ENCODE measurements at regions not wholly inside any gene's neighbourhood (a gene's known extent, or its start where the extent isn't known, plus 50 kb on each side); places are given as distances from the start of the nearest gene placed in this dataset.
A peak's percentile ranks its signal among the peaks of the same experiment; 100 is the strongest.

DNA sequence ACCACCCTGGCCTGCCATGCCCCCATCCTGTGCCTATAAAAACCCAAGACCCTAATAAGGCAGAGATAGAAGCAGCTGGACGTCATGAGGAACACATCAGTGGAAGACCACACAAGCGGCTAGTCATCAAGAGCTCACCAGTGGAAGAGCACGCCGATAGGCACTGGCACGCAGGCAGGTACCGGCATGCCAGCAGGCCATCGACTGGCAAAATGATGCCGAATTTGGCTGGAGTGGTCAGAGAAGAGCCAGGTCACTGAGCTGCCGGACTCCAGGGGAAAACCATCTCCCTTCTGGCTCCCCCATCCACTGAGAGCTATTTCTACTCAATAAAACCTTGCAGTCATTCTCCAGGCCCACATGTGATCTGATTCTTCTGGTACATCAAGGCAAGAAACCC is 227.6 kb upstream of the EXOC2 start:
- Histone ChIP-seq H3K9me3 (ENCODE audit: control insufficient read depth, insufficient read depth, low read length) (peaks cover 1% of the 10 kb centered on the region), H3K27me3 (ENCODE audit: control insufficient read depth, insufficient read depth, low read length) (no peaks in the 10 kb centered on the region), H3K4me1 (ENCODE audit: control insufficient read depth, insufficient read depth, low read length) (no peaks in the 10 kb centered on the region), H3K4me3 (ENCODE audit: low read length) (no peak overlapping the region), H3K36me3 (ENCODE audit: control insufficient read depth, insufficient read depth, low read length) (peaks cover 3% of the 10 kb centered on the region; the same call in 1 of the 2 replicates), H3K27ac (ENCODE audit: low read length) (no peak overlapping the region)
- DNase-seq (ENCODE audit: low read depth, low spot score), result no peak
- no CpG with 5 or more reads among the region's 9 CpGs for WGBS (ENCODE audit: insufficient coverage, insufficient read length)

DNA sequence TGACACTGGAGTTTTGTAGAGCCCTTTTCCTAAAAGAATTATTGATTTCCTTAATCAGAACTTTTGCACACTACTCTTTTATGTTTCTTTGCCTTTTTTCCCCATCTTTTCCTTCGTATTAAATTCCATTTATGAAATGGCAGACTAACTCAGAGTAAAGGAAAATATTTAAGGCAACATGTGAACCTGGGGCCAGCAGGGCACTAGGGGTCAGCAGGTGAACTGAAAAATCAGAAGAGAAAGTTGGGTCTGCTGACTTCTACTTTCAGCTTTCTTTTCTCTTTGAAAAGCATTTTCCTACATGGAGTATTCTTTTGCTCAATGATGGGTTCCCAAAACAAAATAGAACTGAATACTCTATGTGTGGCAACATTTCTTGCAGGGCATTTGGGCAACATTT is 226.6 kb upstream of the EXOC2 start:
- no peak for DNase-seq (ENCODE audit: low read depth, low spot score)
- Histone ChIP-seq H3K9me3 (ENCODE audit: control insufficient read depth, insufficient read depth, low read length) (peaks cover 1% of the 10 kb centered on the region), H3K27me3 (ENCODE audit: control insufficient read depth, insufficient read depth, low read length) (no peaks in the 10 kb centered on the region), H3K27ac (ENCODE audit: low read length) (no peak overlapping the region), H3K36me3 (ENCODE audit: control insufficient read depth, insufficient read depth, low read length) (peaks cover 3% of the 10 kb centered on the region; the same call in 1 of the 2 replicates), H3K4me3 (ENCODE audit: low read length) (no peak overlapping the region), H3K4me1 (ENCODE audit: control insufficient read depth, insufficient read depth, low read length) (no peaks in the 10 kb centered on the region)
- whole genome bisulfite sequencing (ENCODE audit: insufficient coverage, insufficient read length), result no CpG with 5 or more reads among the region's 1 CpG

GRCh38 chr6:917939-918338 is 225.0 kb upstream of the EXOC2 start:
- H3K4me1 ChIP-seq (ENCODE audit: control insufficient read depth, insufficient read depth, low read length), result no peaks in the 10 kb centered on the region
- DNase-seq (ENCODE audit: low read depth, low spot score), result no peak
- H3K27me3 ChIP-seq (ENCODE audit: control insufficient read depth, insufficient read depth, low read length), result no peaks in the 10 kb centered on the region
- no peak overlapping the region for H3K4me3 ChIP-seq (ENCODE audit: low read length)
- H3K9me3 ChIP-seq (ENCODE audit: control insufficient read depth, insufficient read depth, low read length), result peaks cover 1% of the 10 kb centered on the region
- no peak overlapping the region for H3K27ac ChIP-seq (ENCODE audit: low read length)
- WGBS (ENCODE audit: insufficient coverage, insufficient read length), result no CpG with 5 or more reads among the region's 3 CpGs
- no peaks in the 10 kb centered on the region for H3K36me3 ChIP-seq (ENCODE audit: control insufficient read depth, insufficient read depth, low read length)

DNA sequence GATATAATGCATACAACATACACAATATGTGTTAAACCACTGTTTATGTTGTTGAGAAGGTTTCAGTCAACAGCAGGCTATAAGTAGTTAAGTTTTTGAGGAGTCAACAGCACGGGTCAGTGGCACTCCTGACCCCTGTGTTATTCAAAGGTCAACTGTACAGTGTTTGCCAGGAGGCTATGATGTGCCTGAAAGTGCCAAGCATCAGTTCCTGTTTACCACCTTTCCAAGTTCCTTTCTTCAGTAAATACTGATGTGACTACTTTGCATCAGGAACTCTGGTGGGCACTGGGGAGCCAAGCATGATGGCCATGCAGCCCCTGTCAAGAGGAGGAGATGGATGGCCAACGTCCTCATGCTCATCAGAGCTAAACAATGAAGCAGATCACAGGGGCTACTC is 224.4 kb upstream of the EXOC2 start:
- no CpG with 5 or more reads among the region's 2 CpGs for WGBS (ENCODE audit: insufficient coverage, insufficient read length)

DNA sequence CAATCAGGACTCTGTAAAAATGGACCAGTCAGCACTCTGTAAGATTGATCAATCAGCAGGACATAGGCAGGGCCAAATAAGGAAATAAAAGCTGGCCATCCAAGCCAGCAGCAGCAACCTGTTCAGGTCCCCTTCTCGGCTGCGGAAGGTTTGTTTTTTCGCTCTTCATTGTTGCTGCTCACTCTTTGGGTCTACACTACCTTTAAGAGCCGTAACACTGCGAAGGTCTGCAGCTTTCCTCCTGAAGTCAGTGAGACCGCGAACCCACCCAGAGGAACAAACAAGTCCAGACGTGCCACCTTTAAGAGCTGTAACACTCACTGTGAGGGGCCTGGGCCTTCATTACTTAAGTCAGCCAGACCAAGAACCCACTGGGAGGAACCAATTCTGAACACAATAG is 223.2 kb upstream of the EXOC2 start:
- Histone ChIP-seq H3K27ac (ENCODE audit: low read length) (no peak overlapping the region), H3K9me3 (ENCODE audit: control insufficient read depth, insufficient read depth, low read length) (peaks cover 1% of the 10 kb centered on the region), H3K27me3 (ENCODE audit: control insufficient read depth, insufficient read depth, low read length) (no peaks in the 10 kb centered on the region), H3K4me3 (ENCODE audit: low read length) (no peak overlapping the region), H3K36me3 (ENCODE audit: control insufficient read depth, insufficient read depth, low read length) (no peaks in the 10 kb centered on the region), H3K4me1 (ENCODE audit: control insufficient read depth, insufficient read depth, low read length) (no peaks in the 10 kb centered on the region)
- DNase-seq (ENCODE audit: low read depth, low spot score), result no peak
- no CpG with 5 or more reads among the region's 8 CpGs for WGBS (ENCODE audit: insufficient coverage, insufficient read length)

More for the DNA sequence above, 224.4 kb upstream of the EXOC2 start:
- H3K9me3 ChIP-seq (ENCODE audit: control insufficient read depth, insufficient read depth, low read length), result peaks cover 1% of the 10 kb centered on the region
- no peak for DNase-seq (ENCODE audit: low read depth, low spot score)
- no peak overlapping the region for H3K27ac ChIP-seq (ENCODE audit: low read length)
- H3K36me3 ChIP-seq (ENCODE audit: control insufficient read depth, insufficient read depth, low read length), result no peaks in the 10 kb centered on the region
- no peak overlapping the region for H3K4me3 ChIP-seq (ENCODE audit: low read length)
- no peaks in the 10 kb centered on the region for H3K4me1 ChIP-seq (ENCODE audit: control insufficient read depth, insufficient read depth, low read length)
- H3K27me3 ChIP-seq (ENCODE audit: control insufficient read depth, insufficient read depth, low read length), result no peaks in the 10 kb centered on the region

DNA sequence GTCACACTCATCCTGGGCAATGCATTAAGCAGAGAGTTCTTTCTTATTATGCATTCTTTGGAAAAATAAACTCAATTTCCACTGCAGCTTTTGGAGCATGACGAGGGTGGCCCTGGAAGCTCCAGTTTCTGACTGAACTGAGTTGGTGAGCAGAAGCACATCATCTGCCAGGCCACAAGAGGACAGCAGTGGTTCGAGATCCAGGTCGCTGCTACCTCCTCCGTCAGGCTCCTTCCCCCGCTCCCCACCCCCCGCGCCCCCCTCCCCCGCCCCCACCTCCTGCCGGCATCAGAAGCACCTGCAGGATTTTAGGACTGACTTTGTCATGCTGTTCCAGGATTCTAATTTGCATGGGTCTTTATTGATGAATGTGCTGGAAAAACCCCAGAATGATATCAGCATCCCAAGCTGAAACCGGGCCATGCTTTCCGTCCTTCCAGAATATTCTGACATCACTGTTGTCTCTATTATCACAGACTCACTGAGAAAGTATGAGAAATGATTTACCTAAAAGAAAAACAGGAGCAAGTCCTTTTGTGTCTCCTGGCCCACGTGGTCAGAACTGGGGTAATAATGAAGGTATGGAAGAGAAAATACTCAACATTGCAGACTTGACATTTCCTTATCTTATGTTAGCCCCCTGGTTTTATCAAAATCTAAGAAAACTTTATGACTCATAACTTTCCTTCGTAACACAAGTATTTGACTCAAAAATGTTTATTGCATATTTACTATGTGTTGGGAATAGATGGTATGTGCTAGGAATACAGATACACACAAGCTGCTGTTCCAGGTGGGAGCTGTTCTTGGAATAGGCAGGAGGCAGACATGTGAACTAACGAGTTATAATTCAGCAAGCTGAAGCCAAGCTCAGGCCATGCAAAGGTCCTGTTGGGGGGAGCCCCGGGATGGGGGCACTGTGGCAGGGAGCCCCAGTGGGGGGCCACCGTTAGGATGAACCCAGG is 220.2 kb upstream of the EXOC2 start:
- Histone ChIP-seq H3K4me3 (ENCODE audit: low read length) (no peak overlapping the region), H3K27me3 (ENCODE audit: control insufficient read depth, insufficient read depth, low read length) (no peaks in the 10 kb centered on the region), H3K36me3 (ENCODE audit: control insufficient read depth, insufficient read depth, low read length) (no peaks in the 10 kb centered on the region), H3K27ac (ENCODE audit: low read length) (no peak overlapping the region), H3K4me1 (ENCODE audit: control insufficient read depth, insufficient read depth, low read length) (no peaks in the 10 kb centered on the region), H3K9me3 (ENCODE audit: control insufficient read depth, insufficient read depth, low read length) (no peaks in the 10 kb centered on the region; the same call in 1 of the 2 replicates)
- WGBS (ENCODE audit: insufficient coverage, insufficient read length), result no CpG with 5 or more reads among the region's 16 CpGs
- DNase-seq (ENCODE audit: low read depth, low spot score), result peak; percentile 29

GRCh38 chr6:907928-908327 is 215.0 kb upstream of the EXOC2 start:
- no peaks in the 10 kb centered on the region for H3K4me1 ChIP-seq (ENCODE audit: control insufficient read depth, insufficient read depth, low read length)
- no peak overlapping the region for H3K27ac ChIP-seq (ENCODE audit: low read length)
- WGBS (ENCODE audit: insufficient coverage, insufficient read length), result no CpG with 5 or more reads among the region's 6 CpGs
- no peaks in the 10 kb centered on the region for H3K27me3 ChIP-seq (ENCODE audit: control insufficient read depth, insufficient read depth, low read length)
- H3K36me3 ChIP-seq (ENCODE audit: control insufficient read depth, insufficient read depth, low read length), result no peaks in the 10 kb centered on the region
- no peak for DNase-seq (ENCODE audit: low read depth, low spot score)
- no peaks in the 10 kb centered on the region for H3K9me3 ChIP-seq (ENCODE audit: control insufficient read depth, insufficient read depth, low read length)
- no peak overlapping the region for H3K4me3 ChIP-seq (ENCODE audit: low read length)

GRCh38 chr6:906920-907319 is 214.0 kb upstream of the EXOC2 start:
- DNase-seq (ENCODE audit: low read depth, low spot score), result no peak
- Histone ChIP-seq H3K36me3 (ENCODE audit: control insufficient read depth, insufficient read depth, low read length) (no peaks in the 10 kb centered on the region), H3K27ac (ENCODE audit: low read length) (no peak overlapping the region), H3K27me3 (ENCODE audit: control insufficient read depth, insufficient read depth, low read length) (no peaks in the 10 kb centered on the region), H3K4me3 (ENCODE audit: low read length) (no peak overlapping the region), H3K9me3 (ENCODE audit: control insufficient read depth, insufficient read depth, low read length) (no peaks in the 10 kb centered on the region), H3K4me1 (ENCODE audit: control insufficient read depth, insufficient read depth, low read length) (no peaks in the 10 kb centered on the region)
- WGBS (ENCODE audit: insufficient coverage, insufficient read length), result no CpG with 5 or more reads among the region's 11 CpGs

DNA sequence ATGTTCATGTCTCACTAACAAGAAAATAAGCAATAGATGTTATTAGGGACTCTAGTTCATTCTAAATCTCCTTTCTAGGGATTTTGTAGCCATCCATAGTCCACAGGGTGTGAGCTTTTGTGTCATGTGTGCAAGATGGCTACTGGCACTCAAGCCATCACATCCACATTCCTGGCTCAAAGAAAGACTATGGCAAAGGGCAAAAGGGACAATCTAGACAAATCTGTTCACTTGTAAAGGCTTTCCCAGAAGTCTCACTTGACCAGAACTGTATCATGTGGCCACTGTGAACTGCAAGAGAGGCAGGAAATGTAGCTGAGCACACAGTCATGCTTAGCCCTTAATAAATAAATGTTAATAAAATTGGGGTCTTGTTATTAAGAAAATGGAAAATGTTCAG is 212.6 kb upstream of the EXOC2 start:
- no peaks in the 10 kb centered on the region for H3K4me1 ChIP-seq (ENCODE audit: control insufficient read depth, insufficient read depth, low read length)
- no peak for DNase-seq (ENCODE audit: low read depth, low spot score)
- H3K27me3 ChIP-seq (ENCODE audit: control insufficient read depth, insufficient read depth, low read length), result no peaks in the 10 kb centered on the region

DNA sequence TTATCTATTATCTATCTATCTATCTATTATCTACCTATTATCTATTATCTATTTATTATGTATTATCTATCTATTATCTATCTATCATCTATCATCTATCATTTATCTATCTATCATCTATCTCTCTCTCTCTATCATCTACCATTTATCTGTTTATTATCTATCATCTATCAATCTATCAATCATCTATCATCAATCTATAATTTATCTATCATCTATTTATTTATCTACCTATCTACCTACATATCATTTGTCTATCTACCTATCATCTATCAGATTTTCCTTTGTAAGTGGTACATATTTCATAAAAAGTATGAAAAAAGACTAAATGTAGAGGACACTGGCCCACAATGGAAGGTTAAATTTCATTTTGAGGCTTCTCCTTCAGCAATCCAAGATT is 212.1 kb upstream of the EXOC2 start:
- no peak for DNase-seq (ENCODE audit: low read depth, low spot score)
- Histone ChIP-seq H3K9me3 (ENCODE audit: control insufficient read depth, insufficient read depth, low read length) (no peaks in the 10 kb centered on the region), H3K27ac (ENCODE audit: low read length) (no peak overlapping the region), H3K27me3 (ENCODE audit: control insufficient read depth, insufficient read depth, low read length) (no peaks in the 10 kb centered on the region), H3K4me3 (ENCODE audit: low read length) (no peak overlapping the region), H3K4me1 (ENCODE audit: control insufficient read depth, insufficient read depth, low read length) (no peaks in the 10 kb centered on the region), H3K36me3 (ENCODE audit: control insufficient read depth, insufficient read depth, low read length) (no peaks in the 10 kb centered on the region)

More for the DNA sequence above, 212.6 kb upstream of the EXOC2 start:
- H3K9me3 ChIP-seq (ENCODE audit: control insufficient read depth, insufficient read depth, low read length), result no peaks in the 10 kb centered on the region
- no peak overlapping the region for H3K4me3 ChIP-seq (ENCODE audit: low read length)
- no peaks in the 10 kb centered on the region for H3K36me3 ChIP-seq (ENCODE audit: control insufficient read depth, insufficient read depth, low read length)
- no peak overlapping the region for H3K27ac ChIP-seq (ENCODE audit: low read length)

DNA sequence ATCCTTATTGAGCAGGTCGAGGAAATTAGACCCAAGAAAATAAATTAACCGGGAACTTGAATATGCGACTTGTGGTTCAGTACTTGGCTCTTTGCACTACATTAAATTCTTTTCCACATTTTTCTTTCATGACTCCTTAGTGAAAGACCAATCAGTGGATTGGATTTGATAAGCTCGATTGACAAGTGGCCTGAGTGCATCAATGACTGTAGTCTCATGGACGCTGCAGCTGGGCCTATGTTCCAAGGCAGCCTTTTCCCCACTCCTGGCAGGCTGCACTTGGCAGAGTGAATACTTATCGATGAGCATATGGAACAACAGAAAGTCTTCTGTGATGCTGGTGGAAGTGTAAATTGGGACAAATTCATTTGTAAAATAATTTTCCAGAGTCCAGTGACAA is 210.8 kb upstream of the EXOC2 start:
- no peaks in the 10 kb centered on the region for H3K27me3 ChIP-seq (ENCODE audit: control insufficient read depth, insufficient read depth, low read length)
- WGBS (ENCODE audit: insufficient coverage, insufficient read length), result no CpG with 5 or more reads among the region's 6 CpGs
- DNase-seq (ENCODE audit: low read depth, low spot score), result no peak
- no peaks in the 10 kb centered on the region for H3K4me1 ChIP-seq (ENCODE audit: control insufficient read depth, insufficient read depth, low read length)
- no peaks in the 10 kb centered on the region for H3K36me3 ChIP-seq (ENCODE audit: control insufficient read depth, insufficient read depth, low read length)
- H3K27ac ChIP-seq (ENCODE audit: low read length), result no peak overlapping the region
- H3K9me3 ChIP-seq (ENCODE audit: control insufficient read depth, insufficient read depth, low read length), result no peaks in the 10 kb centered on the region
- H3K4me3 ChIP-seq (ENCODE audit: low read length), result no peak overlapping the region
